ENCODE measurements at regions not wholly inside any gene's neighbourhood (a gene's known extent, or its start where the extent isn't known, plus 50 kb on each side); places are given as distances from the start of the nearest gene placed in this dataset.

GRCh38 chr13:57918913-57919312 is 287.4 kb downstream of the PCDH17 start:
- Histone ChIP-seq H3K27ac (ENCODE audit: low read depth in 2 of 2, low read length in 1 of 2) (no peak overlapping the region), H3K79me2 (ENCODE audit: insufficient read depth) (no peaks in the 10 kb centered on the region), H2AFZ (ENCODE audit: low read depth) (no peak overlapping the region), H3K9ac (no peak overlapping the region), H3K4me1 (ENCODE audit: control insufficient read depth in 1 of 2, insufficient read depth in 2 of 2, low read depth in 1 of 2, low read length in 1 of 2) (no peaks in the 10 kb centered on the region), H3K9me2 (no peaks in the 10 kb centered on the region), H4K20me1 (ENCODE audit: insufficient read depth) (no peaks in the 10 kb centered on the region), H3K36me3 (replicated peaks in 1 of 2; ENCODE audit: control insufficient read depth in 1 of 2, insufficient read depth in 2 of 2, low read length in 1 of 2) (no peaks in the 10 kb centered on the region), H3K4me3 (ENCODE audit: low read depth in 2 of 2, low read length in 1 of 2) (no peak overlapping the region), H3F3A (replicated peaks; ENCODE audit: insufficient read depth) (no peaks in the 10 kb centered on the region), H3K9me3 (no peaks in the 10 kb centered on the region), H3K4me2 (no peak overlapping the region), H3K27me3 (ENCODE audit: insufficient read depth) (no peaks in the 10 kb centered on the region)
- ChIA-PET POLR2A (no interaction called here), CTCF (interaction anchor here (1.0 to 1.3 kb wide), 2 partner anchors 10 to 295 kb away, joined by 3 read pairs; no protein-coding TSS in a partner anchor)
- no peak for DNase-seq
- TF ChIP-seq, protein P1, sequence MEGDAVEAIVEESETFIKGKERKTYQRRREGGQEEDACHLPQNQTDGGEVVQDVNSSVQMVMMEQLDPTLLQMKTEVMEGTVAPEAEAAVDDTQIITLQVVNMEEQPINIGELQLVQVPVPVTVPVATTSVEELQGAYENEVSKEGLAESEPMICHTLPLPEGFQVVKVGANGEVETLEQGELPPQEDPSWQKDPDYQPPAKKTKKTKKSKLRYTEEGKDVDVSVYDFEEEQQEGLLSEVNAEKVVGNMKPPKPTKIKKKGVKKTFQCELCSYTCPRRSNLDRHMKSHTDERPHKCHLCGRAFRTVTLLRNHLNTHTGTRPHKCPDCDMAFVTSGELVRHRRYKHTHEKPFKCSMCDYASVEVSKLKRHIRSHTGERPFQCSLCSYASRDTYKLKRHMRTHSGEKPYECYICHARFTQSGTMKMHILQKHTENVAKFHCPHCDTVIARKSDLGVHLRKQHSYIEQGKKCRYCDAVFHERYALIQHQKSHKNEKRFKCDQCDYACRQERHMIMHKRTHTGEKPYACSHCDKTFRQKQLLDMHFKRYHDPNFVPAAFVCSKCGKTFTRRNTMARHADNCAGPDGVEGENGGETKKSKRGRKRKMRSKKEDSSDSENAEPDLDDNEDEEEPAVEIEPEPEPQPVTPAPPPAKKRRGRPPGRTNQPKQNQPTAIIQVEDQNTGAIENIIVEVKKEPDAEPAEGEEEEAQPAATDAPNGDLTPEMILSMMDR (IDR thresholded peaks at IDR 0.05): no peak
- TF ChIP-seq ZBTB33 (IDR thresholded peaks at IDR 0.05; ENCODE audit: borderline replicate concordance, low read depth): no peak
- no peak for TF ChIP-seq FOXM1 (IDR thresholded peaks at IDR 0.05; ENCODE audit: low read depth)
- no peak for TF ChIP-seq MEF2A (IDR thresholded peaks at IDR 0.05; ENCODE audit: borderline replicate concordance, low read depth)
- TF ChIP-seq RXRA (IDR thresholded peaks at IDR 0.05; ENCODE audit: borderline replicate concordance, low read depth): no peak
- TF ChIP-seq RCOR1 (IDR thresholded peaks at IDR 0.05; ENCODE audit: low read length): no peak
- no peak for TF ChIP-seq POLR2AphosphoS5 (IDR thresholded peaks at IDR 0.05; ENCODE audit: low read depth, low read length)
- TF ChIP-seq, protein P2, sequence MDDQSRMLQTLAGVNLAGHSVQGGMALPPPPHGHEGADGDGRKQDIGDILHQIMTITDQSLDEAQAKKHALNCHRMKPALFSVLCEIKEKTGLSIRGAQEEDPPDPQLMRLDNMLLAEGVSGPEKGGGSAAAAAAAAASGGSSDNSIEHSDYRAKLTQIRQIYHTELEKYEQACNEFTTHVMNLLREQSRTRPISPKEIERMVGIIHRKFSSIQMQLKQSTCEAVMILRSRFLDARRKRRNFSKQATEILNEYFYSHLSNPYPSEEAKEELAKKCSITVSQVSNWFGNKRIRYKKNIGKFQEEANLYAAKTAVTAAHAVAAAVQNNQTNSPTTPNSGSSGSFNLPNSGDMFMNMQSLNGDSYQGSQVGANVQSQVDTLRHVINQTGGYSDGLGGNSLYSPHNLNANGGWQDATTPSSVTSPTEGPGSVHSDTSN (IDR thresholded peaks at IDR 0.05): no peak
- no peak for TF ChIP-seq EP300 (IDR thresholded peaks at IDR 0.05; ENCODE audit: borderline replicate concordance in 1 of 2, low read depth in 1 of 2, low read length in 1 of 2)
- TF ChIP-seq RFX5 (IDR thresholded peaks at IDR 0.05; ENCODE audit: low read length): no peak
- TF ChIP-seq EZH2phosphoT487 (IDR thresholded peaks at IDR 0.05; ENCODE audit: borderline replicate concordance, low read depth): no peak
- no peak for TF ChIP-seq RAD21 (IDR thresholded peaks at IDR 0.05; ENCODE audit: low read length)
- TF ChIP-seq CHD2 (IDR thresholded peaks at IDR 0.05; ENCODE audit: low read length, partially characterized antibody): no peak
- no peak for TF ChIP-seq TEAD4 (IDR thresholded peaks at IDR 0.05; ENCODE audit: borderline replicate concordance, insufficient read depth)
- no peak for TF ChIP-seq SIN3A (IDR thresholded peaks at IDR 0.05; ENCODE audit: borderline replicate concordance, low read depth, low read length)
- no peak for TF ChIP-seq USF1 (IDR thresholded peaks at IDR 0.05; ENCODE audit: borderline replicate concordance, low read depth)
- TF ChIP-seq GABPA (IDR thresholded peaks at IDR 0.05; ENCODE audit: low read depth): no peak
- TF ChIP-seq NRF1 (IDR thresholded peaks at IDR 0.05; ENCODE audit: low read depth, low read length): no peak
- 63% methylated on average over 2 of the region's 2 CpGs for WGBS (ENCODE audit: low lambda C conversion rate)
